ENCODE measurements at regions not wholly inside any gene's neighbourhood (a gene's known extent, or its start where the extent isn't known, plus 50 kb on each side); places are given as distances from the start of the nearest gene placed in this dataset.

DNA sequence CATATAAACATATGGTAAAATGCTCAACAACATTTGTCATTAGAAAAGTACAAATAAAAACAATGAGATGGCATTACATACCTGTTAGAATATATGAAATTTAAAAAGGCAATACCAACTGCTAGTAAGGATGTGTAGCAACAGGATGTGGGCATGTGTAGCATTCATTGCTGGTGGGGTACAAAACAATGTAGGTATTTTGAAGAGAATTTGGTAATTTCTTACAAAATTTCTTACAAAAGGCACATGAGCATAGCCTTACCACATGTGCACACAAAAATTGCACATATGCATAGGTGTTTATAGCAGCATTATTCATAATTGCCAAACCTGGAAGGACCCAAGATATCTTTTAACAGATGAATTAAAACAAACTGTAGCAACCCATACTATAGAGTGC, 1355.1 kb upstream of the CITED2 start:
- Histone ChIP-seq H3K27me3 (no peaks in the 10 kb centered on the region), H3K36me3 (replicated peaks; ENCODE audit: insufficient read depth, low read depth) (no peaks in the 10 kb centered on the region), H3K9me2 (replicated peaks; ENCODE audit: insufficient read depth) (no peaks in the 10 kb centered on the region), H3K4me3 (no peak overlapping the region), H4K20me1 (ENCODE audit: insufficient read depth, poor library complexity, severe bottlenecking) (no peaks in the 10 kb centered on the region), H3K79me2 (no peaks in the 10 kb centered on the region), H3K27ac (no peak overlapping the region), H3K9me3 (ENCODE audit: low read depth) (no peaks in the 10 kb centered on the region), H2AFZ (no peak overlapping the region), H3K4me1 (ENCODE audit: insufficient read depth) (no peaks in the 10 kb centered on the region), H3K4me2 (no peak overlapping the region)
- no peak for DNase-seq (ENCODE audit: low spot score)
- TF ChIP-seq, protein P1, sequence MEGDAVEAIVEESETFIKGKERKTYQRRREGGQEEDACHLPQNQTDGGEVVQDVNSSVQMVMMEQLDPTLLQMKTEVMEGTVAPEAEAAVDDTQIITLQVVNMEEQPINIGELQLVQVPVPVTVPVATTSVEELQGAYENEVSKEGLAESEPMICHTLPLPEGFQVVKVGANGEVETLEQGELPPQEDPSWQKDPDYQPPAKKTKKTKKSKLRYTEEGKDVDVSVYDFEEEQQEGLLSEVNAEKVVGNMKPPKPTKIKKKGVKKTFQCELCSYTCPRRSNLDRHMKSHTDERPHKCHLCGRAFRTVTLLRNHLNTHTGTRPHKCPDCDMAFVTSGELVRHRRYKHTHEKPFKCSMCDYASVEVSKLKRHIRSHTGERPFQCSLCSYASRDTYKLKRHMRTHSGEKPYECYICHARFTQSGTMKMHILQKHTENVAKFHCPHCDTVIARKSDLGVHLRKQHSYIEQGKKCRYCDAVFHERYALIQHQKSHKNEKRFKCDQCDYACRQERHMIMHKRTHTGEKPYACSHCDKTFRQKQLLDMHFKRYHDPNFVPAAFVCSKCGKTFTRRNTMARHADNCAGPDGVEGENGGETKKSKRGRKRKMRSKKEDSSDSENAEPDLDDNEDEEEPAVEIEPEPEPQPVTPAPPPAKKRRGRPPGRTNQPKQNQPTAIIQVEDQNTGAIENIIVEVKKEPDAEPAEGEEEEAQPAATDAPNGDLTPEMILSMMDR (IDR thresholded peaks at IDR 0.05; ENCODE audit: poor library complexity), result no peak
- no peak for TF ChIP-seq EZH2 (IDR thresholded peaks at IDR 0.05; ENCODE audit: borderline replicate concordance)
- TF ChIP-seq EZH2phosphoT487 (IDR thresholded peaks at IDR 0.05; ENCODE audit: low read depth, severe bottlenecking, unreplicated experiment), result no peak

DNA sequence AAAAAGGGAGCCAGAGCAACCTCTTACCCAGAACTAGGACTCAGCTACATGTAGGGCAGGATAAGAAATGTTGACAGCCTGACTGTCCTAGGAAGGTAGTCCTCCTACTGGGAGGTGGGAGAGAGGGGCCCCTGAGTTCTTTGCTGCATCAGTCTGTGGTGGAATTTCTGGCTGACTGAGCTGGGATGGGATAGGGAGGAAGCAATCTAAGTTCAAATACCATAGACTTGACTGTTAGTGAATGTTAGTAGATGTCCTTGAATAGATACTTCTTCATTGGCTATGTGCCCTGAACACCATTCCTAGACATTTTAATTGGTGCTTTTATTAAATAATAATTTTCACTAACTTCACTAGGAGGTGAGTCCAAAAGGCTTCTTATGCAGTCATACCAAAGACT, 1343.6 kb upstream of the CITED2 start:
- Histone ChIP-seq H3K36me3 (replicated peaks; ENCODE audit: insufficient read depth, low read depth) (no peaks in the 10 kb centered on the region), H2AFZ (no peak overlapping the region)

DNA sequence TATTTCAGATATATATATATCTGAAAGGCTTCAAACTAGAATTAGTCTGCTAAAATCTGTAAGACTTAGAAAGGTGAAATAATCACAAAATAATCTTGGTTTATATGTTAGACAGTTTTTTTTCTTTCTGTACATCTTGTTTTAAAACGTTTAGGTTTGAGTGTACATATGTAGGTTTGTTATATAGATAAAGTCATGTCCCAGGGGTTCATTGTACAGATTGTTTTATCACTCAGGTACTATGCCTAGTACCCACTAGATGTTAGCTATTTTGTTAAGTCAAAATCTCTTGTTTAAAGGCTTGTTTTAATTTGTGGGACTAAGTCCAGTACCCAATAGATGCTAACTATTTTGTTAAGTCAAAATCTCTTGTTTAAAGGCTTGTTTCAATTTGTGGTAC, 1339.0 kb upstream of the CITED2 start:
- Histone ChIP-seq H3K79me2 (no peaks in the 10 kb centered on the region), H3K36me3 (replicated peaks; ENCODE audit: insufficient read depth, low read depth) (no peaks in the 10 kb centered on the region), H3K9me3 (ENCODE audit: low read depth) (peaks cover 4% of the 10 kb centered on the region), H3K27me3 (no peaks in the 10 kb centered on the region), H4K20me1 (ENCODE audit: insufficient read depth, poor library complexity, severe bottlenecking) (no peaks in the 10 kb centered on the region), H3K4me1 (ENCODE audit: insufficient read depth) (peaks cover under 1% of the 10 kb centered on the region), H3K27ac (no peak overlapping the region), H3K4me2 (no peak overlapping the region), H2AFZ (no peak overlapping the region), H3K4me3 (no peak overlapping the region), H3K9me2 (replicated peaks; ENCODE audit: insufficient read depth) (no peaks in the 10 kb centered on the region)
- TF ChIP-seq EZH2 (IDR thresholded peaks at IDR 0.05; ENCODE audit: borderline replicate concordance) (no peak), EZH2phosphoT487 (IDR thresholded peaks at IDR 0.05; ENCODE audit: low read depth, severe bottlenecking, unreplicated experiment) (no peak)
- TF ChIP-seq, protein P1 (IDR thresholded peaks at IDR 0.05; ENCODE audit: poor library complexity), result no peak
- DNase-seq (ENCODE audit: low spot score), result no peak
- WGBS (ENCODE audit: low lambda C conversion rate, missing lambda C conversion rate), result 72% methylated on average over 1 of the region's 1 CpG

More for the DNA sequence above, 1343.6 kb upstream of the CITED2 start:
- Histone ChIP-seq H4K20me1 (ENCODE audit: insufficient read depth, poor library complexity, severe bottlenecking) (no peaks in the 10 kb centered on the region), H3K4me3 (no peak overlapping the region), H3K27ac (no peak overlapping the region), H3K27me3 (no peaks in the 10 kb centered on the region), H3K79me2 (no peaks in the 10 kb centered on the region), H3K9me2 (replicated peaks; ENCODE audit: insufficient read depth) (no peaks in the 10 kb centered on the region), H3K4me2 (no peak overlapping the region), H3K9me3 (ENCODE audit: low read depth) (peaks cover 4% of the 10 kb centered on the region), H3K4me1 (ENCODE audit: insufficient read depth) (no peaks in the 10 kb centered on the region)
- no peak for DNase-seq (ENCODE audit: low spot score)
- TF ChIP-seq EZH2phosphoT487 (IDR thresholded peaks at IDR 0.05; ENCODE audit: low read depth, severe bottlenecking, unreplicated experiment), result no peak
- TF ChIP-seq, protein P1 (IDR thresholded peaks at IDR 0.05; ENCODE audit: poor library complexity), result no peak
- no peak for TF ChIP-seq EZH2 (IDR thresholded peaks at IDR 0.05; ENCODE audit: borderline replicate concordance)

DNA sequence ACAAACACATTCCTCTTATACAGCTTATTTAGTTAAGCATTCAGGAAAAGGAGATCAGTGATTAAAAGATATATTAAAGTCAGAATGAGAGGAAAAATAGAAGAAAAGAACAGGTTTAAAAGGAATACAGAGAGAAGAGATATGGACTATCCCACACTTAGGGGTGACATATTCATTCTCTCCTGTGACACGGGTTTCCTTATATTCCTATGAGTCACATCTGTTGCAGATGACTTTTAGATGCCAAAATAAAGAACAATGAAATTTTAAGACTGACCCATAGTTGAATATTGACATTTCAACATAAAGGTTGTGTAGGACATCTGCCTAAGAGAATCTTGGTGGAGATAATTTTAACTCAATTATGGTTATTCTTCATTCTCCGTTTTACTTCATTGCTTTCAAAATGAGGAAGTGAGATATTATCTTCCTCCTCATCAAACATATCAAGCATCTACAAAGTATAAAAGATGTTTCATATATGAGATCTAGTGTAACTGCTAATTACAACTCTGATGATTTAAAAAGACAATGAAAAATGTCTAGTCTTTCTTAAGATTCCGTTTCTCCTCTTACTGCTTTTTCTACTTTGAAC, 1336.7 kb upstream of the CITED2 start:
- Histone ChIP-seq H3K9me2 (replicated peaks; ENCODE audit: insufficient read depth) (no peaks in the 10 kb centered on the region), H3K36me3 (replicated peaks; ENCODE audit: insufficient read depth, low read depth) (no peaks in the 10 kb centered on the region), H3K27ac (no peak overlapping the region), H3K27me3 (no peaks in the 10 kb centered on the region), H2AFZ (no peak overlapping the region), H3K79me2 (no peaks in the 10 kb centered on the region), H3K4me1 (ENCODE audit: insufficient read depth) (peaks cover 6% of the 10 kb centered on the region), H4K20me1 (ENCODE audit: insufficient read depth, poor library complexity, severe bottlenecking) (no peaks in the 10 kb centered on the region), H3K9me3 (ENCODE audit: low read depth) (no peaks in the 10 kb centered on the region), H3K4me3 (no peak overlapping the region), H3K4me2 (no peak overlapping the region)
- WGBS (ENCODE audit: low lambda C conversion rate, missing lambda C conversion rate), result 86% methylated on average over 3 of the region's 3 CpGs
- DNase-seq (ENCODE audit: low spot score), result no peak
- TF ChIP-seq EZH2 (IDR thresholded peaks at IDR 0.05; ENCODE audit: borderline replicate concordance), result no peak
- TF ChIP-seq EZH2phosphoT487 (IDR thresholded peaks at IDR 0.05; ENCODE audit: low read depth, severe bottlenecking, unreplicated experiment), result no peak
- TF ChIP-seq, protein P1 (IDR thresholded peaks at IDR 0.05; ENCODE audit: poor library complexity), result no peak

Measured in hepatocyte (in vitro differentiated cells).